Esophagus muscularis mucosa (tissue), 3 donors: ENCODE measurements at regions not wholly inside any gene's neighbourhood (a gene's known extent, or its start where the extent isn't known, plus 50 kb on each side); places are given as distances from the start of the nearest gene placed in this dataset.

Experiments
- CTCF ChIP-seq, 3 experiments: fragments of 200-600 bp in 2 of 3; fragments of 450-650 bp in 1 of 3; sonication (generic) in 2 of 3; IDR thresholded peaks; one replicate each; pipeline ENCODE4 v1.5.1; 2017 to 2019; ENCODE audit warnings: antibody characterized with exemption in 3 of 3, mild to moderate bottlenecking in 2 of 3, moderate library complexity in 1 of 3
- POLR2A ChIP-seq: fragments of 450-650 bp; IDR thresholded peaks from one replicate; pipeline ENCODE4 v1.6.1; 2017; ENCODE audit warnings: antibody characterized with exemption, moderate library complexity, mild to moderate bottlenecking, low read depth

- TF ChIP-seq POLR2A (no peak), CTCF (IDR thresholded peaks at IDR 0.05) (no peak)
These were observed 61.2 kb downstream of the HHEX start for GRCh38 chr10:92750791-92751533.
